ENCODE measurements at regions not wholly inside any gene's neighbourhood (a gene's known extent, or its start where the extent isn't known, plus 50 kb on each side); places are given as distances from the start of the nearest gene placed in this dataset.

- TF ChIP-seq TARDBP (IDR thresholded peaks at IDR 0.05): no peak
- TF ChIP-seq ELF4 (IDR thresholded peaks at IDR 0.05): no peak
- no peak for TF ChIP-seq SUZ12 (IDR thresholded peaks at IDR 0.05)
- TF ChIP-seq PKNOX1 (IDR thresholded peaks at IDR 0.05): no peak
- no peak for TF ChIP-seq ARNT (IDR thresholded peaks at IDR 0.05)
- no peak for TF ChIP-seq FOXA1 (IDR thresholded peaks at IDR 0.05)
- no peak for TF ChIP-seq CTBP1 (IDR thresholded peaks at IDR 0.05; ENCODE audit: borderline replicate concordance)
- no peak for TF ChIP-seq FOXM1 (IDR thresholded peaks at IDR 0.05; ENCODE audit: borderline replicate concordance)
- no peak for TF ChIP-seq FOXK2 (IDR thresholded peaks at IDR 0.05)
- no peak for TF ChIP-seq SP1 (IDR thresholded peaks at IDR 0.05)
- no peak for TF ChIP-seq HDGF (IDR thresholded peaks at IDR 0.05; ENCODE audit: borderline replicate concordance)
Observed at GRCh38 chr2:133975135-133975534, 278.7 kb upstream of the MGAT5 start.
